IMR-90 (cell line): ENCODE measurements at regions not wholly inside any gene's neighbourhood (a gene's known extent, or its start where the extent isn't known, plus 50 kb on each side); places are given as distances from the start of the nearest gene placed in this dataset.
A peak's percentile ranks its signal among the peaks of the same experiment; 100 is the strongest.

ENCODE experiments used
- ATAC-seq: fragments of 200-7000 bp; cut with Tn5 transposase; 2 replicates; pipeline ENCODE4 v1.9.1; 2020; ENCODE audit warnings: low read depth, mild to moderate bottlenecking, moderate library complexity
- BruUV-seq: library from RNA; stranded (reverse); fragments of 400-500 nt; replicated peaks from 2 replicates; lab custom pipeline; 2021; lab: Mats Ljungman, UMichigan
- CTCF ChIA-PET: fragments of 300-600 bp; formaldehyde crosslinking; extraction: SDS; loops from one replicate; lab custom pipeline; 2021; ENCODE audit warnings: antibody characterized with exemption; lab: Yijun Ruan, JAX
- POLR2A ChIA-PET: fragments of 300-600 bp; sonication (Branson Sonifier 250); formaldehyde crosslinking; loops from one replicate; lab custom pipeline; 2022; ENCODE audit warnings: antibody characterized with exemption; ENCODE audit not compliant: unreplicated experiment; lab: Charles Lee
- DNase-seq: peaks from one replicate; pipeline ENCODE4 v3.0.0; 2013
- H2AFZ ChIP-seq: replicated peaks from 2 replicates; pipeline ENCODE3; 2013; ENCODE audit warnings: low read length, mild to moderate bottlenecking; ENCODE audit not compliant: poor library complexity
- H2AK5ac ChIP-seq: 2 replicates; pipeline ENCODE4 v1.6.1; 2013; ENCODE audit warnings: low read depth, low read length, inconsistent platforms
- H2AK9ac ChIP-seq: replicated peaks from 2 replicates; pipeline ENCODE3; 2013; ENCODE audit warnings: mild to moderate bottlenecking, low read depth, low read length, moderate library complexity; ENCODE audit not compliant: poor library complexity
- H2BK120ac ChIP-seq: 2 replicates; pipeline ENCODE4 v1.6.1; 2013; ENCODE audit warnings: low read depth, low read length, inconsistent platforms
- H2BK15ac ChIP-seq: 3 replicates; pipeline ENCODE4 v1.6.1; 2013; ENCODE audit warnings: low read depth, low read length, inconsistent platforms
- H2BK20ac ChIP-seq: 2 replicates; pipeline ENCODE4 v1.6.1; 2013; ENCODE audit warnings: low read depth, mild to moderate bottlenecking, inconsistent platforms, low read length, moderate library complexity
- H2BK5ac ChIP-seq: 2 replicates; pipeline ENCODE4 v1.6.1; 2013; ENCODE audit warnings: mild to moderate bottlenecking, low read depth, low read length, inconsistent platforms; ENCODE audit not compliant: poor library complexity, severe bottlenecking
- H3K14ac ChIP-seq: replicated peaks from 2 replicates; pipeline ENCODE4 v1.6.1; 2013; ENCODE audit warnings: low read depth, low read length, inconsistent platforms
- H3K18ac ChIP-seq: 2 replicates; pipeline ENCODE4 v1.6.1; 2013; ENCODE audit warnings: low read depth, low read length, control low read depth
- H3K23ac ChIP-seq: 2 replicates; pipeline ENCODE4 v1.6.1; 2013; ENCODE audit warnings: low read depth, low read length, inconsistent platforms
- H3K27ac ChIP-seq: 2 replicates; pipeline ENCODE4 v1.5.1; 2013; ENCODE audit warnings: mild to moderate bottlenecking, control low read depth, low read length; ENCODE audit not compliant: insufficient read depth
- H3K27me3 ChIP-seq: 2 replicates; pipeline ENCODE4 v1.6.1; 2013; ENCODE audit warnings: low read length; ENCODE audit not compliant: control insufficient read depth, insufficient read depth
- H3K36me3 ChIP-seq: 2 replicates; pipeline ENCODE4 v1.6.1; 2013; ENCODE audit warnings: low read length, mixed read lengths; ENCODE audit not compliant: control insufficient read depth, insufficient read depth
- H3K4ac ChIP-seq: 2 replicates; pipeline ENCODE4 v1.6.1; 2013; ENCODE audit warnings: low read depth, low read length, inconsistent platforms
- H3K4me1 ChIP-seq: 2 replicates; pipeline ENCODE4 v1.6.1; 2013; ENCODE audit warnings: low read length, mixed read lengths; ENCODE audit not compliant: control insufficient read depth, insufficient read depth
- H3K4me2 ChIP-seq: 2 replicates; pipeline ENCODE4 v1.6.1; 2013; ENCODE audit warnings: low read depth, mild to moderate bottlenecking, control low read depth, low read length, moderate library complexity
- H3K4me3 ChIP-seq: 2 replicates; pipeline ENCODE4 v1.5.1; 2013; ENCODE audit warnings: low read depth, mild to moderate bottlenecking, control low read depth, low read length, moderate library complexity; ENCODE audit not compliant: insufficient read depth
- H3K56ac ChIP-seq: 2 replicates; pipeline ENCODE4 v1.6.1; 2013; ENCODE audit warnings: low read length, inconsistent platforms; ENCODE audit not compliant: insufficient read depth; ENCODE audit errors: extremely low read depth
- H3K79me1 ChIP-seq, 2 experiments: 2 replicates each; pipeline ENCODE4 v1.6.1; 2013; ENCODE audit warnings: low read length in 2 of 2, inconsistent platforms in 1 of 2, low read depth in 1 of 2
- H3K9ac ChIP-seq: 2 replicates; pipeline ENCODE4 v1.6.1; 2013; ENCODE audit warnings: low read depth, low read length, control low read depth
- H3K9me1 ChIP-seq: 2 replicates; pipeline ENCODE4 v1.6.1; 2013; ENCODE audit warnings: low read length, inconsistent platforms; ENCODE audit not compliant: insufficient read depth
- H3K9me3 ChIP-seq: 2 replicates; pipeline ENCODE4 v1.6.1; 2013; ENCODE audit warnings: low read length; ENCODE audit not compliant: control insufficient read depth, insufficient read depth
- H4K20me1 ChIP-seq: 2 replicates; pipeline ENCODE4 v1.6.1; 2013; ENCODE audit warnings: low read length, inconsistent platforms; ENCODE audit not compliant: insufficient read depth
- H4K5ac ChIP-seq: 2 replicates; pipeline ENCODE4 v1.6.1; 2013; ENCODE audit warnings: mild to moderate bottlenecking, low read depth, low read length, control low read depth
- H4K8ac ChIP-seq, 2 experiments: 2 replicates each; pipeline ENCODE4 v1.6.1; 2013; ENCODE audit warnings: low read depth in 2 of 2, low read length in 2 of 2, control low read depth in 1 of 2, inconsistent platforms in 1 of 2
- H4K91ac ChIP-seq: 2 replicates; pipeline ENCODE4 v1.6.1; 2013; ENCODE audit warnings: low read depth, low read length, inconsistent platforms; ENCODE audit not compliant: insufficient read depth
- CEBPB ChIP-seq: IDR thresholded peaks from 2 replicates; pipeline ENCODE4 v1.6.1; 2012; ENCODE audit warnings: low read depth, low read length, improper control_type of control experiment
- CTCF ChIP-seq: conservative IDR thresholded peaks from 2 replicates; pipeline ENCODE4 v1.5.1; 2012; ENCODE audit warnings: mild to moderate bottlenecking, low read depth, low read length, improper control_type of control experiment
- MXI1 ChIP-seq: IDR thresholded peaks from 2 replicates; pipeline ENCODE4 v1.6.1; 2012; ENCODE audit warnings: low read depth, mild to moderate bottlenecking, low read length, moderate library complexity, borderline replicate concordance
- NFE2L2 ChIP-seq: fragments of 150-350 bp; IDR thresholded peaks from 2 replicates; pipeline ENCODE4 v1.6.1; 2016; ENCODE audit warnings: low read depth, mild to moderate bottlenecking, low read length
- POLR2A ChIP-seq: IDR thresholded peaks from 2 replicates; pipeline ENCODE4 v1.6.1; 2012; ENCODE audit warnings: mild to moderate bottlenecking, low read depth, low read length
- RFX5 ChIP-seq: IDR thresholded peaks from 2 replicates; pipeline ENCODE4 v1.8.0; 2012; ENCODE audit warnings: low read depth, mild to moderate bottlenecking, low read length, moderate library complexity
- WGBS, 2 experiments: methylation state at CpG; one replicate each; pipeline versions ENCODE4 v1.1.5 to v1.1.7; 2013; ENCODE audit warnings: missing lambda C conversion rate in 2 of 2; ENCODE audit not compliant: insufficient read length in 1 of 2; ENCODE audit errors: extremely low coverage in 2 of 2; 5-methylcytosine and 5-hydroxymethylcytosine counted together
- dilution Hi-C: fragments of 300-500 bp; cut with HindIII; formaldehyde crosslinking; loops from one replicate; pipeline ENCODE4 v1.14.3; 2018; ENCODE audit warnings: low sequenced_read_pairs; ENCODE audit not compliant: unreplicated experiment
- in situ Hi-C: fragments of 300-500 bp; cut with MboI; formaldehyde crosslinking; loops from 3 replicates; pipeline ENCODE4 v1.14.3; 2019; ENCODE audit warnings: low sequenced_read_pairs, inconsistent platforms, mixed read lengths
- intact Hi-C: fragments of 100-400 bp; cut with micrococcal nuclease; formaldehyde crosslinking; loops from 2 replicates; pipeline ENCODE4 v1.10.0; 2022

GRCh38 chr5:57862471-57862911, 379.9 kb upstream of the ACTBL2 start:
- Histone ChIP-seq H3K18ac (no peak overlapping the region), H2BK120ac (no peak overlapping the region), H4K20me1 (no peaks in the 10 kb centered on the region), H4K8ac (no peak overlapping the region), H3K36me3 (no peaks in the 10 kb centered on the region), H2BK20ac (no peak overlapping the region), H3K9ac (no peak overlapping the region), H3K79me1 (no peaks in the 10 kb centered on the region), H3K4ac (no peak overlapping the region), H4K5ac (no peak overlapping the region), H2AK5ac (peak overlapping the region; percentile 35; the same call in 1 of the 2 replicates), H3K14ac (0 out of 2 replicates have a peak overlapping the region, but pooled peaks have one; percentile 3), H3K9me3 (no peaks in the 10 kb centered on the region), H3K23ac (no peak overlapping the region), H2AFZ (no peak overlapping the region), H3K56ac (no peak overlapping the region), H2AK9ac (no peak overlapping the region), H3K27me3 (no peaks in the 10 kb centered on the region), H3K4me2 (no peak overlapping the region; the same call in 1 of the 2 replicates), H3K9me1 (no peaks in the 10 kb centered on the region), H3K4me1 (peaks cover 2% of the 10 kb centered on the region; the same call in 1 of the 2 replicates), H2BK15ac (0 out of 3 replicates have a peak overlapping the region, but pooled peaks have one; percentile 20), H2BK5ac (no peak overlapping the region), H3K4me3 (no peak overlapping the region), H4K91ac (no peak overlapping the region), H3K27ac (no peak overlapping the region)
- POLR2A ChIA-PET = no interaction called here
- in situ Hi-C loops (no loop called here), dilution Hi-C loops (no loop called here), intact Hi-C loops (no loop called here)
- no TSS peak for BruUV-seq
- ATAC-seq (peak; percentile 51; the same call in 1 of the 2 replicates), DNase-seq (peak; percentile 69)
- 58% methylated on average over 3 of the region's 5 CpGs; no CpG with 5 or more reads in 1 of the 2 experiments for WGBS, 2 experiments
- TF ChIP-seq CEBPB = no peak
- TF ChIP-seq CTCF = no peak
- no peak for TF ChIP-seq NFE2L2
- no peak for TF ChIP-seq MXI1
- no peak for TF ChIP-seq POLR2A
- no peak for TF ChIP-seq RFX5
- CTCF ChIA-PET = interaction anchor here (0.6 kb wide), 1 partner anchor 634 kb away, joined by 3 read pairs; no protein-coding TSS in a partner anchor
